ENCODE measurements at regions not wholly inside any gene's neighbourhood (a gene's known extent, or its start where the extent isn't known, plus 50 kb on each side); places are given as distances from the start of the nearest gene placed in this dataset.

DNA sequence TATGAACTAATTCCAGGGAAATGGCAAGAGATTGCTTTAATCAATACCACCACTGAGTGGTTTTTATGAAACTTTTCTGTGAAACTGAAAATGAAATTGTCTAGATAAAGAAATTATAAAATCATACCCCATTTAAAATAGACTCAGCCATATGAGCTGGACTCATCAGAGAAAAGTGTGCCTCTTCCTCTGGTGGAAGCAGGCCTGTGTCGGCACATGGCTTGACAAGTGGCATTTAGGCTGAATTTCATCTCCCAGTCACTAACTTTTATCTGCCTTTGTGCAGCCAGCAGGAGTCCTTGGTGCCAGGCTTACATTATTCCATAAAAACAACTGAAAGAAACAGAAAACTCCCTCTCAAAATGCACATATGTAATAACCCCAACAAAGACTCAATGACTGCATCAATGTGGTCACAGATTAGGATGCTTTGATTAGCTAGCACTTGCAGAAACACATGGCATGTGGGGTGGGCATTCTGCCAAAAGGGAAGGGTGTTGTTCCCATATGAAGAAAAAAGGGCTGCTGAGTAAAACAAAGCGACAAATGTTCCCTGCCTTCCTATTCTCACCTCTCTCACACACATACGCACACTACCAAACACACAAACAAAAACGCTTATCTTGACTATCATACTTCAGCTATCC lies 232.3 kb downstream of the PABPC4L start:
- H3K79me2 ChIP-seq (ENCODE audit: insufficient read depth, low read length) = no peaks in the 10 kb centered on the region
- FAIRE-seq = no peak
- no peak overlapping the region for H2AFZ ChIP-seq (ENCODE audit: low read depth, low read length)
- no peaks in the 10 kb centered on the region for H3K27me3 ChIP-seq (ENCODE audit: insufficient read depth, low read length)
- H3K4me2 ChIP-seq (ENCODE audit: low read length) = peak overlapping the region; percentile 20
- no peak overlapping the region for H3K9ac ChIP-seq (ENCODE audit: low read length)
- no peak overlapping the region for H3K4me3 ChIP-seq (ENCODE audit: insufficient read depth, low read depth, low read length)
- no peaks in the 10 kb centered on the region for H3K27me3 Mint-ChIP-seq (ENCODE audit: low read depth, unreplicated experiment)
- no peaks in the 10 kb centered on the region for H3K36me3 Mint-ChIP-seq (ENCODE audit: low read depth, unreplicated experiment)
- peaks cover 10% of the 10 kb centered on the region for H3K9me3 Mint-ChIP-seq (ENCODE audit: unreplicated experiment)
- H3K36me3 ChIP-seq (ENCODE audit: insufficient read depth, low read length) = no peaks in the 10 kb centered on the region
- DNase-seq (ENCODE audit: low read depth) = peak; percentile 79
- no peak overlapping the region for H3K4me3 Mint-ChIP-seq (ENCODE audit: unreplicated experiment)
- TF ChIP-seq, protein P1, sequence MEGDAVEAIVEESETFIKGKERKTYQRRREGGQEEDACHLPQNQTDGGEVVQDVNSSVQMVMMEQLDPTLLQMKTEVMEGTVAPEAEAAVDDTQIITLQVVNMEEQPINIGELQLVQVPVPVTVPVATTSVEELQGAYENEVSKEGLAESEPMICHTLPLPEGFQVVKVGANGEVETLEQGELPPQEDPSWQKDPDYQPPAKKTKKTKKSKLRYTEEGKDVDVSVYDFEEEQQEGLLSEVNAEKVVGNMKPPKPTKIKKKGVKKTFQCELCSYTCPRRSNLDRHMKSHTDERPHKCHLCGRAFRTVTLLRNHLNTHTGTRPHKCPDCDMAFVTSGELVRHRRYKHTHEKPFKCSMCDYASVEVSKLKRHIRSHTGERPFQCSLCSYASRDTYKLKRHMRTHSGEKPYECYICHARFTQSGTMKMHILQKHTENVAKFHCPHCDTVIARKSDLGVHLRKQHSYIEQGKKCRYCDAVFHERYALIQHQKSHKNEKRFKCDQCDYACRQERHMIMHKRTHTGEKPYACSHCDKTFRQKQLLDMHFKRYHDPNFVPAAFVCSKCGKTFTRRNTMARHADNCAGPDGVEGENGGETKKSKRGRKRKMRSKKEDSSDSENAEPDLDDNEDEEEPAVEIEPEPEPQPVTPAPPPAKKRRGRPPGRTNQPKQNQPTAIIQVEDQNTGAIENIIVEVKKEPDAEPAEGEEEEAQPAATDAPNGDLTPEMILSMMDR (IDR thresholded peaks at IDR 0.05; ENCODE audit: insufficient read depth, low read depth, low read length) = no peak
- no peak for TF ChIP-seq EZH2 (IDR thresholded peaks at IDR 0.05; ENCODE audit: insufficient read depth, low read length)
- H3K4me1 Mint-ChIP-seq (ENCODE audit: low read depth, unreplicated experiment) = peaks cover 14% of the 10 kb centered on the region
- peak overlapping the region; percentile 0 for H3K27ac Mint-ChIP-seq (ENCODE audit: unreplicated experiment)
- H3K27ac ChIP-seq (ENCODE audit: low read depth, low read length) = no peak overlapping the region
- H3K9me3 ChIP-seq (ENCODE audit: insufficient read depth, low read depth, low read length) = no peaks in the 10 kb centered on the region
- no peaks in the 10 kb centered on the region for H4K20me1 ChIP-seq (ENCODE audit: insufficient read depth, low read length)
- H3K4me1 ChIP-seq (ENCODE audit: insufficient read depth, low read length) = peaks cover 3% of the 10 kb centered on the region

GRCh38 chr4:133968174-133968573 lies 233.4 kb downstream of the PABPC4L start:
- Mint-ChIP-seq H3K9me3 (ENCODE audit: unreplicated experiment) (peaks cover 10% of the 10 kb centered on the region), H3K27me3 (ENCODE audit: low read depth, unreplicated experiment) (no peaks in the 10 kb centered on the region), H3K27ac (ENCODE audit: unreplicated experiment) (no peak overlapping the region), H3K4me3 (ENCODE audit: unreplicated experiment) (no peak overlapping the region), H3K4me1 (ENCODE audit: low read depth, unreplicated experiment) (peaks cover 14% of the 10 kb centered on the region), H3K36me3 (ENCODE audit: low read depth, unreplicated experiment) (no peaks in the 10 kb centered on the region)
- TF ChIP-seq EZH2 (IDR thresholded peaks at IDR 0.05; ENCODE audit: insufficient read depth, low read length) = no peak
- TF ChIP-seq, protein P1 (IDR thresholded peaks at IDR 0.05; ENCODE audit: insufficient read depth, low read depth, low read length) = no peak
- Histone ChIP-seq H4K20me1 (ENCODE audit: insufficient read depth, low read length) (no peaks in the 10 kb centered on the region), H3K9ac (ENCODE audit: low read length) (no peak overlapping the region), H3K79me2 (ENCODE audit: insufficient read depth, low read length) (no peaks in the 10 kb centered on the region), H3K9me3 (ENCODE audit: insufficient read depth, low read depth, low read length) (no peaks in the 10 kb centered on the region), H3K36me3 (ENCODE audit: insufficient read depth, low read length) (no peaks in the 10 kb centered on the region), H3K27ac (ENCODE audit: low read depth, low read length) (no peak overlapping the region), H2AFZ (ENCODE audit: low read depth, low read length) (no peak overlapping the region), H3K4me2 (ENCODE audit: low read length) (no peak overlapping the region), H3K4me1 (ENCODE audit: insufficient read depth, low read length) (peaks cover 3% of the 10 kb centered on the region), H3K27me3 (ENCODE audit: insufficient read depth, low read length) (no peaks in the 10 kb centered on the region), H3K4me3 (ENCODE audit: insufficient read depth, low read depth, low read length) (no peak overlapping the region)
- no peak for DNase-seq (ENCODE audit: low read depth)
- no peak for FAIRE-seq

- Mint-ChIP-seq H3K36me3 (ENCODE audit: low read depth, unreplicated experiment) (no peaks in the 10 kb centered on the region), H3K9me3 (ENCODE audit: unreplicated experiment) (peaks cover 10% of the 10 kb centered on the region), H3K4me3 (ENCODE audit: unreplicated experiment) (no peak overlapping the region), H3K27me3 (ENCODE audit: low read depth, unreplicated experiment) (no peaks in the 10 kb centered on the region), H3K4me1 (ENCODE audit: low read depth, unreplicated experiment) (no peaks in the 10 kb centered on the region), H3K27ac (ENCODE audit: unreplicated experiment) (no peak overlapping the region)
- no peak for DNase-seq (ENCODE audit: low read depth)
- Histone ChIP-seq H2AFZ (ENCODE audit: low read depth, low read length) (no peak overlapping the region), H3K79me2 (ENCODE audit: insufficient read depth, low read length) (no peaks in the 10 kb centered on the region), H3K27me3 (ENCODE audit: insufficient read depth, low read length) (no peaks in the 10 kb centered on the region), H3K4me2 (ENCODE audit: low read length) (no peak overlapping the region), H3K36me3 (ENCODE audit: insufficient read depth, low read length) (no peaks in the 10 kb centered on the region), H3K4me3 (ENCODE audit: insufficient read depth, low read depth, low read length) (no peak overlapping the region), H3K4me1 (ENCODE audit: insufficient read depth, low read length) (no peaks in the 10 kb centered on the region), H3K9me3 (ENCODE audit: insufficient read depth, low read depth, low read length) (no peaks in the 10 kb centered on the region), H4K20me1 (ENCODE audit: insufficient read depth, low read length) (no peaks in the 10 kb centered on the region), H3K27ac (ENCODE audit: low read depth, low read length) (no peak overlapping the region), H3K9ac (ENCODE audit: low read length) (no peak overlapping the region)
- TF ChIP-seq EZH2 (IDR thresholded peaks at IDR 0.05; ENCODE audit: insufficient read depth, low read length) = no peak
- TF ChIP-seq, protein P1 (IDR thresholded peaks at IDR 0.05; ENCODE audit: insufficient read depth, low read depth, low read length) = no peak
- FAIRE-seq = no peak
Measured at GRCh38 chr4:133960975-133961374, 240.6 kb downstream of the PABPC4L start.
